ENCODE measurements at regions not wholly inside any gene's neighbourhood (a gene's known extent, or its start where the extent isn't known, plus 50 kb on each side); places are given as distances from the start of the nearest gene placed in this dataset.

DNA sequence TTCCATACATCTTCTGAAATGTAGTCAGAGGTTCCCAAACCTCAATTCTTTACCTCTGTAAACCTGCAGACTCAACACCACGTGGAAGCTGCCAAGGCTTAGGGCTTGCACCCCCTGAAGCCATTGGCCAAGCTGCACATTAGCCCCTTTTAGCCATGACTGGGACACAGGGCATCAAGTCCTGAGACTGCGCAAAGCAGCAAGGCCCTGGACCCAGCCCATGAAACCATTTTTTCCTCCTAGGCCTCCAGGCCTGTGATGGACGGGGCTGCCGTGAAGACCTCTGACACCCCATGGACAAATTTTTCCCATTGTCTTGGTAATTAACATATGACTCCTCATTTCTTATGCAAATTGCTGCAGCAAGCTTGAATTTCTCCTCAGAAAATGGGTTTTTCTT, 727.8 kb downstream of the C6orf118 start:
- Histone ChIP-seq H3K27me3 (ENCODE audit: control insufficient read depth in 5 of 5, insufficient read depth in 4 of 5, low read length in 5 of 5) (no peaks in the 10 kb centered on the region), H3K9ac (ENCODE audit: low read length in 5 of 5) (no peak overlapping the region), H3K9me3 (ENCODE audit: control insufficient read depth in 5 of 5, low read length in 5 of 5) (peaks cover 2 to 19% (median 7%) of the 10 kb centered on the region in 5 donors), H3K27ac (ENCODE audit: low read depth, low read length) (no peak overlapping the region), H3K36me3 (ENCODE audit: control insufficient read depth in 5 of 5, insufficient read depth in 5 of 5, low read length in 5 of 5) (no peaks in the 10 kb centered on the region), H3K4me1 (ENCODE audit: control insufficient read depth in 5 of 5, insufficient read depth in 5 of 5, low read length in 5 of 5) (no peaks in the 10 kb centered on the region), H3K4me3 (ENCODE audit: low read depth in 1 of 5, low read length in 5 of 5) (no peak overlapping the region)

DNA sequence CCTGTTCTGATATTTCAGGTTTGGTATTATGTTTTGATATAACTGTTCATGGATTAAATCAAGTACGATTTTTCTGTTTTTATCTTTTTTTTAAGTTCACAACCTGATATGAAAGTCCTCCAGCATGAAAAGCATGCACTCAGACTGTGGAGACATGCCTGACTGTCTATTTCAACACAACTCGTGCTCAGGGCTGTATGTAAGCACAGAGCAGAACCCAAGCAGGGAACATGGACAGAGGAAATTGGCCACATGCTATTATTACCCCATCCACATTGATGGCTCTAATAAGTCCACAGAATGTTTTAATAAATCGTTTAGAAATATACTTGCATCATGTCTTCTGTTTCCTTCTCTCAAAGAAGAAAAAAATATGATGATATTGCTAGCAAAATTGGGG, 730.4 kb downstream of the C6orf118 start:
- no peaks in the 10 kb centered on the region for H3K36me3 ChIP-seq (ENCODE audit: control insufficient read depth in 5 of 5, insufficient read depth in 5 of 5, low read length in 5 of 5)
- H3K9me3 ChIP-seq (ENCODE audit: control insufficient read depth in 5 of 5, low read length in 5 of 5), result peaks cover 2 to 23% (median 7%) of the 10 kb centered on the region in 5 donors
- no peak overlapping the region for H3K9ac ChIP-seq (ENCODE audit: low read length in 5 of 5)
- H3K4me3 ChIP-seq (ENCODE audit: low read depth in 1 of 5, low read length in 5 of 5), result no peak overlapping the region
- no peaks in the 10 kb centered on the region for H3K4me1 ChIP-seq (ENCODE audit: control insufficient read depth in 5 of 5, insufficient read depth in 5 of 5, low read length in 5 of 5)
- no peak overlapping the region for H3K27ac ChIP-seq (ENCODE audit: low read depth, low read length)
- H3K27me3 ChIP-seq (ENCODE audit: control insufficient read depth in 5 of 5, insufficient read depth in 4 of 5, low read length in 5 of 5), result no peaks in the 10 kb centered on the region

DNA sequence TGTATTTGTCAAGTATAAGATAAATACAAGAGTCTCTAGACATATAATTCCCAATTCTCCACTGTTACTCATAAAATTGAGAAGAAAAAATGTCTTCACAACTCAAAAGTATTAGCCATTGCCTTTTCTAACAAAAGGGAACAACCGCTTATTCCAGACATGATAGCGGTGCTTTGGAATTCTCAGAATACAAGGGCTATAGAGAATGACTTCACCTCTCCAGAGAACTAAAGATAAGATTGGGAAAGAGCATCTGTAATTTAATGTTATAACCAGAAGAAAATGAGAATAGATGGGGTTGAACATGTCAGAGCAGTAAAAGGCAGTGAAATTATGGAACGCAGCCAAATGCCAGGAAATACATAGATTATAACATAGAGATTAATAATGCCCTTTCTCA, 730.8 kb downstream of the C6orf118 start:
- no peak overlapping the region for H3K9ac ChIP-seq (ENCODE audit: low read length in 5 of 5)
- no peaks in the 10 kb centered on the region for H3K4me1 ChIP-seq (ENCODE audit: control insufficient read depth in 5 of 5, insufficient read depth in 5 of 5, low read length in 5 of 5)
- H3K9me3 ChIP-seq (ENCODE audit: control insufficient read depth in 5 of 5, low read length in 5 of 5), result peaks cover 2 to 25% (median 7%) of the 10 kb centered on the region in 5 donors
- H3K36me3 ChIP-seq (ENCODE audit: control insufficient read depth in 5 of 5, insufficient read depth in 5 of 5, low read length in 5 of 5), result no peaks in the 10 kb centered on the region
- H3K4me3 ChIP-seq (ENCODE audit: low read depth in 1 of 5, low read length in 5 of 5), result no peak overlapping the region
- H3K27ac ChIP-seq (ENCODE audit: low read depth, low read length), result no peak overlapping the region
- H3K27me3 ChIP-seq (ENCODE audit: control insufficient read depth in 5 of 5, insufficient read depth in 4 of 5, low read length in 5 of 5), result no peaks in the 10 kb centered on the region

DNA sequence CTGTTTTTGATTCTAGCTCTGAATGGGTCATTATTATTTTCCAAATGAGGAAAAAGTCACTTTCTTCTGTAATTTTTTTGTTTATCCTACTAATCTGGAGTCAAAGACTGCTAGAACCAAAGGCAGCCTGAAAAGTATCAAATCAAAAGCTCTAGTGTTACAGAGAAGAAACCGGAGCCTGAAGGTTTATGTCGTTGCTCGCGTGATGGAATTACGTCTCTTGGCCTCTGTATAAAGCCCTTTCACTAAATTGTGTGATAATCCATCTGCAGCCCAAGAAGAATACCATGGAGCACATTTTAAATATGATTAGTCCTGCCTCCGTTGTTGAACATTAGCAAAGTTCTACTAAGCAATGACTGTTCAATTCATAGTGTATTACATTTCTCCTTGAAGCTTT, 738.6 kb downstream of the C6orf118 start:
- no peak overlapping the region for H3K4me3 ChIP-seq (ENCODE audit: low read depth in 1 of 5, low read length in 5 of 5)
- no peak overlapping the region for H3K9ac ChIP-seq (ENCODE audit: low read length in 5 of 5)
- H3K27me3 ChIP-seq (ENCODE audit: control insufficient read depth in 5 of 5, insufficient read depth in 4 of 5, low read length in 5 of 5), result no peaks in the 10 kb centered on the region
- H3K36me3 ChIP-seq (ENCODE audit: control insufficient read depth in 5 of 5, insufficient read depth in 5 of 5, low read length in 5 of 5), result no peaks in the 10 kb centered on the region
- peaks cover 0 to 6% (median 0%) of the 10 kb centered on the region in 5 donors for H3K9me3 ChIP-seq (ENCODE audit: control insufficient read depth in 5 of 5, low read length in 5 of 5)
- H3K4me1 ChIP-seq (ENCODE audit: control insufficient read depth in 5 of 5, insufficient read depth in 5 of 5, low read length in 5 of 5), result no peaks in the 10 kb centered on the region
- H3K27ac ChIP-seq (ENCODE audit: low read depth, low read length), result no peak overlapping the region

DNA sequence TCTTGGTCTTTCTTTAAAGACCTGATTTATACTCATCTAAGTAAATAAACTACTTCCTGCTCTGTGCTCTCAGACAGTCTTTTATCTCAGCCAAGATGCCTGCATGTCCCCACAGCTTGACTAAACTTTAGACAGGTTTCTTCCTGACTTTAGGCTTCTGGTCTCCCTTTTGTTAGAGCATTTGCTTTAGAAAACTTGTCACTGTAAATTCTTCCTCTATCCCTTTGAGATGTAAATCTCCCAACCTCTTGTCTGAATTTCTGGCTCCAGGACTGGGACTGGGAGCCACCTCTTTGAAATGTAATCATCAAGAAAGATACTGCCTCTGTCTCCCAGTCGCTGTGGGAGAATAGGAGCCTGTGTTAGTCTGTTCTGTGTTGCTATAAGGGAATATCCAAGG, 739.9 kb downstream of the C6orf118 start:
- no peak overlapping the region for H3K9ac ChIP-seq (ENCODE audit: low read length in 5 of 5)
- H3K36me3 ChIP-seq (ENCODE audit: control insufficient read depth in 5 of 5, insufficient read depth in 5 of 5, low read length in 5 of 5), result no peaks in the 10 kb centered on the region
- no peaks in the 10 kb centered on the region for H3K27me3 ChIP-seq (ENCODE audit: control insufficient read depth in 5 of 5, insufficient read depth in 4 of 5, low read length in 5 of 5)
- H3K27ac ChIP-seq (ENCODE audit: low read depth, low read length), result no peak overlapping the region
- H3K4me1 ChIP-seq (ENCODE audit: control insufficient read depth in 5 of 5, insufficient read depth in 5 of 5, low read length in 5 of 5), result no peaks in the 10 kb centered on the region
- H3K9me3 ChIP-seq (ENCODE audit: control insufficient read depth in 5 of 5, low read length in 5 of 5), result peaks cover 0 to 6% (median 0%) of the 10 kb centered on the region in 5 donors
- H3K4me3 ChIP-seq (ENCODE audit: low read depth in 1 of 5, low read length in 5 of 5), result no peak overlapping the region

DNA sequence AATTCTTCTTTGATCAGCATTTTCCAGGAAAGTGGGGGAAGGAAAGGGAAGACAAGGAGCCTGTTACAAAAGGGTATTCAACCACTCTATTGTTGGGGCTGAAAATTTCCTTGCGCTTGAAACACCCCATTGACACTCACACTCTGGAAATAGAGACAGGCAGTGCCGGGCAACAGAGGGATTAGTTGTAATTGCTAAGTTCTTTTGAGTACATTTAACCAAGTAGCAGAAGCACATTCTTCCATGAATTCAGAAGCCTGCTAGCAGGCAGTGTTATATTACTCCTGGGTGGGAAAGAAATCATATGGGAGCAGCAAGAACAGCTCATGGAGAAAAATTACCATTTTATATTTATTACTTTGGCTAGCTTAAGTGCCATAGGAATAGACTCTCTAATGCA, 745.5 kb downstream of the C6orf118 start:
- no peak overlapping the region for H3K4me3 ChIP-seq (ENCODE audit: low read depth in 1 of 5, low read length in 5 of 5)
- H3K4me1 ChIP-seq (ENCODE audit: control insufficient read depth in 5 of 5, insufficient read depth in 5 of 5, low read length in 5 of 5), result no peaks in the 10 kb centered on the region
- peaks cover 3 to 11% (median 6%) of the 10 kb centered on the region in 5 donors for H3K9me3 ChIP-seq (ENCODE audit: control insufficient read depth in 5 of 5, low read length in 5 of 5)
- no peaks in the 10 kb centered on the region for H3K36me3 ChIP-seq (ENCODE audit: control insufficient read depth in 5 of 5, insufficient read depth in 5 of 5, low read length in 5 of 5)
- H3K9ac ChIP-seq (ENCODE audit: low read length in 5 of 5), result no peak overlapping the region
- no peaks in the 10 kb centered on the region for H3K27me3 ChIP-seq (ENCODE audit: control insufficient read depth in 5 of 5, insufficient read depth in 4 of 5, low read length in 5 of 5)
- H3K27ac ChIP-seq (ENCODE audit: low read depth, low read length), result no peak overlapping the region

DNA sequence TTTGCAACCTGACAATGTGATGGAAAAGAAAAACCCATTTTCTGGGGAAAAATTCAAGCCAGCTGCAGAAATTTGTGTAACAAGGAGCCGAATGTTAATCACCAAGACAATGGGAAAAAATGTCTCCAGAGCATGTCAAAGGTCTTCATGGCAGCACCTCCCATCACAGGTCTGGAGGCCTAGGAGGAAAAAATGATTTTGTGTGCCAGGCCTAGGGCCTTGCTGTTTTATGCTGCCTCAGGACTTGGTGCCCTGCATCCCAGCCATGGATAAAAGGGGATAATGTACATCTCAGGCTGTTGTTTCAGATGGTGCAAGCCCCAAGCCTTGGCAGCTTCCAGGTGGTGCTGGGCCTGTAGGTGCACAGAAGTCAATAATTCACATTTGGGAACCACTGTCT, 747.7 kb downstream of the C6orf118 start:
- no peaks in the 10 kb centered on the region for H3K36me3 ChIP-seq (ENCODE audit: control insufficient read depth in 5 of 5, insufficient read depth in 5 of 5, low read length in 5 of 5)
- H3K4me1 ChIP-seq (ENCODE audit: control insufficient read depth in 5 of 5, insufficient read depth in 5 of 5, low read length in 5 of 5), result no peaks in the 10 kb centered on the region
- peaks cover 3 to 11% (median 6%) of the 10 kb centered on the region in 5 donors for H3K9me3 ChIP-seq (ENCODE audit: control insufficient read depth in 5 of 5, low read length in 5 of 5)
- H3K27me3 ChIP-seq (ENCODE audit: control insufficient read depth in 5 of 5, insufficient read depth in 4 of 5, low read length in 5 of 5), result no peaks in the 10 kb centered on the region
- no peak overlapping the region for H3K9ac ChIP-seq (ENCODE audit: low read length in 5 of 5)
- H3K27ac ChIP-seq (ENCODE audit: low read depth, low read length), result no peak overlapping the region
- no peak overlapping the region for H3K4me3 ChIP-seq (ENCODE audit: low read depth in 1 of 5, low read length in 5 of 5)

DNA sequence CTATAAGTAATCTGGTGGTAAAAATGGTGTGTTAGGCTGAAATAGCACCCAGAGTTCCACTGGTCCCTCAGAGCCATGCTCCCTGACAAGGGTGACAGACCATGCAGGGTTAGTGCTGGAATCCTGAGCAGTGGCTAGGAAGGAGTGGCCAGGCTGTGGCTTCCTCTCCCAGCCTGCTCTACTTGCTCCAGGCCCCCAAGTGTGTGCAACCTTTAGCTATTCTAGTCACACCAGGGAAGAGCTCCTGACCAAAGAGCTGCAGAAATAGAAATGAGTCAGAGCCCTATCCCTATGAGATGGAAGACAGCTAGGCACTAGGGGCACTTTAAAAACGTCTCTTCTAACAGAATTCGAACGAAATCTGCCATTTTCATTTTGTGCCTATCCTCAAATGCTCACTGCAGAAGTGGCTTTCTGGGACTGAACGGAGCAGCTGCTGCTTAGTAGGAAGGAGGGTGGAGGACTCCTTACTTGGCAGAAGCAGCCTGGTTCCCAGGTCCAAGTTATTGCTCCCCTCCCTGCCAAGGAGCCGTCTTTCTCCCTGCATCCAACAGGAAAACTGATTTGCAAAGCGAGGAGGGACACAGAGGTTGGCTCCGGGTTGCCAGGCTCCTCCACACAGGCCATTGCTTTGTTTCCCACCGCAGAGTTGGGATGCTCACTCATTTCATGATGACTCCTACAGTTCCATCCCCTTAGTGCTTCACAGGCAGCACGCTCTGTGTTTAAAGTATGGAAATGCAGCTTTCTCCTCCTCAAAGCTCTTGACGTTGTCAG, 754.5 kb downstream of the C6orf118 start:
- Histone ChIP-seq H3K27ac (ENCODE audit: low read depth, low read length) (no peak overlapping the region), H3K27me3 (ENCODE audit: control insufficient read depth in 5 of 5, insufficient read depth in 4 of 5, low read length in 5 of 5) (no peaks in the 10 kb centered on the region), H3K4me3 (ENCODE audit: low read depth in 1 of 5, low read length in 5 of 5) (no peak overlapping the region), H3K9ac (ENCODE audit: low read length in 5 of 5) (no peak overlapping the region), H3K36me3 (ENCODE audit: control insufficient read depth in 5 of 5, insufficient read depth in 5 of 5, low read length in 5 of 5) (no peaks in the 10 kb centered on the region), H3K4me1 (ENCODE audit: control insufficient read depth in 5 of 5, insufficient read depth in 5 of 5, low read length in 5 of 5) (no peaks in the 10 kb centered on the region), H3K9me3 (ENCODE audit: control insufficient read depth in 5 of 5, low read length in 5 of 5) (no peaks in the 10 kb centered on the region)

DNA sequence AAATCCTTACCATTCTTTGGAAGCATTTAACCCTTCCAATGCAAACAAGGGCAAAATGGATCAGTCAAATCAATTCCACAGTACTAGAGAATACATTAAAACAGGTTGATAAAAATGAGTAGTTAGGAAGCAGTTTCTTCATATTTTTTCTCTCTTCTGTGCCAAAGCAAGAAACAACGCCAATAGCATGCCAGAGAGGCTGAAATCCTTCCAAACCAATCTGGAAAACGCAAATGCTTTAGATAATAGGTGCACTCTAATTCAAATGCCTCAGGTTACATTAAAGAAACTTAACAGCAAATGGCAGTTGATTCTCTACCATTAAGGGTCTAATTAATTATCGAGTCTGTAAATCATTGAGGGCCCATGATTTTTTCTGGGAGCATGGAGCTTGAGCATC, 755.2 kb downstream of the C6orf118 start:
- no peaks in the 10 kb centered on the region for H3K4me1 ChIP-seq (ENCODE audit: control insufficient read depth in 5 of 5, insufficient read depth in 5 of 5, low read length in 5 of 5)
- no peaks in the 10 kb centered on the region for H3K27me3 ChIP-seq (ENCODE audit: control insufficient read depth in 5 of 5, insufficient read depth in 4 of 5, low read length in 5 of 5)
- no peak overlapping the region for H3K4me3 ChIP-seq (ENCODE audit: low read depth in 1 of 5, low read length in 5 of 5)
- no peak overlapping the region for H3K27ac ChIP-seq (ENCODE audit: low read depth, low read length)
- H3K36me3 ChIP-seq (ENCODE audit: control insufficient read depth in 5 of 5, insufficient read depth in 5 of 5, low read length in 5 of 5), result no peaks in the 10 kb centered on the region
- no peak overlapping the region for H3K9ac ChIP-seq (ENCODE audit: low read length in 5 of 5)
- H3K9me3 ChIP-seq (ENCODE audit: control insufficient read depth in 5 of 5, low read length in 5 of 5), result peaks cover 0 to 2% (median 0%) of the 10 kb centered on the region in 5 donors

DNA sequence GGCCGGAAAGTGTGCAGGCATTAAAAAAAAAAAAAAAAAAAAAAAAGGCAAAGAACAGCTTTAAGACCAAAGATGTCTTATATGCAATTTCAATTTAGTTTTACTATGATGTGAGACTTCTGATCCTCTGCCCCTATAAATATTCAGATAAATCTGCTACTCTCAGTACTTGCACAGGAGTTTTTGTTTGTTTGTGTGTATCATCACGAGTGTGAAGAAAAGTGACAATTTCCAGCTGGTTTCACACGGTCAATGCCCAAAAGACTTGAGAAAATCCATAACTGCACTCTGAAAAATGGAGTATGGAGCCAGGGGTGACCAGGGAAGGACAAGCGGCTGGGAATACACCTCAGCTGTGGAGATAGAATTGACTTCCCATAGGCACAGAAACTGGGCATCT, 757.7 kb downstream of the C6orf118 start:
- H3K4me1 ChIP-seq (ENCODE audit: control insufficient read depth in 5 of 5, insufficient read depth in 5 of 5, low read length in 5 of 5), result no peaks in the 10 kb centered on the region
- no peak overlapping the region for H3K4me3 ChIP-seq (ENCODE audit: low read depth in 1 of 5, low read length in 5 of 5)
- peaks cover 0 to 2% (median 0%) of the 10 kb centered on the region in 5 donors for H3K9me3 ChIP-seq (ENCODE audit: control insufficient read depth in 5 of 5, low read length in 5 of 5)
- H3K27ac ChIP-seq (ENCODE audit: low read depth, low read length), result no peak overlapping the region
- no peaks in the 10 kb centered on the region for H3K27me3 ChIP-seq (ENCODE audit: control insufficient read depth in 5 of 5, insufficient read depth in 4 of 5, low read length in 5 of 5)
- H3K36me3 ChIP-seq (ENCODE audit: control insufficient read depth in 5 of 5, insufficient read depth in 5 of 5, low read length in 5 of 5), result no peaks in the 10 kb centered on the region
- H3K9ac ChIP-seq (ENCODE audit: low read length in 5 of 5), result no peak overlapping the region

All from subcutaneous abdominal adipose tissue (tissue), 5 donors.